Stimulated activated naive B cell treated with anti-CD40 and anti-IgM and Interleukin-4, amounts not matched to agents 10 μg/mL and 1 μg/mL and 100 μg/mL, for 72 hours (primary cell): ENCODE measurements at regions not wholly inside any gene's neighbourhood (a gene's known extent, or its start where the extent isn't known, plus 50 kb on each side); places are given as distances from the start of the nearest gene placed in this dataset.
"Not testable (repeated sequence)": the region's sequence is repeated elsewhere in the genome, so short reads cannot be mapped to it uniquely, and the experiment has no call there.

Source experiments
- ATAC-seq, 2 donors: fragments of 150-1000 bp; cut with Tn5 transposase; replicated peaks; 2 replicates each; pipeline ENCODE4 v1.10.0; 2021; ENCODE audit warnings: moderate library complexity in 1 of 2
- DNase-seq: peaks from one replicate; pipeline ENCODE4 v3.0.0; 2021
- H3K27ac Mint-ChIP-seq: one replicate; pipeline ENCODE4 v1.8.0; 2022; ENCODE audit warnings: mild to moderate bottlenecking, mixed read lengths
- H3K27me3 Mint-ChIP-seq, 2 donors: one replicate each; pipeline ENCODE4 v1.8.0; 2022; ENCODE audit warnings: mixed read lengths in 2 of 2
- H3K36me3 Mint-ChIP-seq, 2 donors: one replicate each; pipeline ENCODE4 v1.8.0; 2022; ENCODE audit warnings: mixed read lengths in 2 of 2, mild to moderate bottlenecking in 1 of 2
- H3K4me1 Mint-ChIP-seq, 2 donors: one replicate each; pipeline ENCODE4 v1.8.0; 2022; ENCODE audit warnings: mixed read lengths in 2 of 2, mild to moderate bottlenecking in 1 of 2
- H3K4me3 Mint-ChIP-seq, 2 donors: one replicate each; pipeline ENCODE4 v1.8.0; 2022; ENCODE audit warnings: mild to moderate bottlenecking in 2 of 2, mixed read lengths in 2 of 2, moderate library complexity in 1 of 2
- H3K9me3 Mint-ChIP-seq, 2 donors: one replicate each; pipeline ENCODE4 v1.8.0; 2022; ENCODE audit warnings: mixed read lengths in 2 of 2, mild to moderate bottlenecking in 1 of 2

- Mint-ChIP-seq H3K9me3 (no peaks in the 10 kb centered on the region), H3K36me3 (peaks cover 3 to 5% of the 10 kb centered on the region in 2 donors), H3K4me1 (no peaks in the 10 kb centered on the region), H3K27me3 (no peaks in the 10 kb centered on the region), H3K4me3 (no peak overlapping the region), H3K27ac (no peak overlapping the region)
- DNase-seq: no peak
- peak; percentile 62 to 74 for ATAC-seq
Measured at GRCh38 chr7:66522518-66522917, 106.2 kb upstream of the KCTD7 start.

GRCh38 chr7:66523409-66523808 is 105.3 kb upstream of the KCTD7 start:
- Mint-ChIP-seq H3K27ac (peak overlapping the region; percentile 37), H3K27me3 (no peaks in the 10 kb centered on the region), H3K4me1 (no peaks in the 10 kb centered on the region), H3K9me3 (no peaks in the 10 kb centered on the region), H3K4me3 (no peak overlapping the region), H3K36me3 (peaks cover 3 to 5% of the 10 kb centered on the region in 2 donors)
- ATAC-seq (no peak), DNase-seq (no peak)

GRCh38 chr7:66524738-66525137 is 103.9 kb upstream of the KCTD7 start:
- no peak overlapping the region for H3K4me3 Mint-ChIP-seq
- H3K4me1 Mint-ChIP-seq: peaks cover 0 to 2% of the 10 kb centered on the region in 2 donors
- peaks cover 7 to 14% of the 10 kb centered on the region in 2 donors for H3K36me3 Mint-ChIP-seq
- DNase-seq (no peak), ATAC-seq (no peak)
- no peaks in the 10 kb centered on the region for H3K27me3 Mint-ChIP-seq
- no peaks in the 10 kb centered on the region for H3K9me3 Mint-ChIP-seq
- peak overlapping the region; percentile 10 for H3K27ac Mint-ChIP-seq

GRCh38 chr7:66526782-66527181 is 101.9 kb upstream of the KCTD7 start:
- not testable (repeated sequence) for ATAC-seq, DNase-seq, H3K27me3 Mint-ChIP-seq, H3K4me1 Mint-ChIP-seq, H3K27ac Mint-ChIP-seq, H3K9me3 Mint-ChIP-seq, H3K4me3 Mint-ChIP-seq
- peaks cover 12 to 19% of the 10 kb centered on the region in 2 donors for H3K36me3 Mint-ChIP-seq

GRCh38 chr7:66528652-66529051 is 100.0 kb upstream of the KCTD7 start:
- H3K9me3 Mint-ChIP-seq: no peaks in the 10 kb centered on the region
- H3K4me3 Mint-ChIP-seq: no peak overlapping the region
- DNase-seq: no peak
- peaks cover 0 to 2% of the 10 kb centered on the region in 2 donors for H3K4me1 Mint-ChIP-seq
- ATAC-seq: no peak
- H3K27ac Mint-ChIP-seq: peak overlapping the region; percentile 16
- H3K36me3 Mint-ChIP-seq: peaks cover 12 to 23% of the 10 kb centered on the region in 2 donors
- H3K27me3 Mint-ChIP-seq: no peaks in the 10 kb centered on the region

GRCh38 chr7:66529883-66530610 is 98.6 kb upstream of the KCTD7 start:
- peaks cover 0 to 2% of the 10 kb centered on the region in 2 donors for H3K4me1 Mint-ChIP-seq
- no peaks in the 10 kb centered on the region for H3K27me3 Mint-ChIP-seq
- DNase-seq: no peak
- peaks cover 8 to 31% of the 10 kb centered on the region in 2 donors for H3K36me3 Mint-ChIP-seq
- no peak overlapping the region for H3K4me3 Mint-ChIP-seq
- no peak overlapping the region for H3K27ac Mint-ChIP-seq
- no peaks in the 10 kb centered on the region for H3K9me3 Mint-ChIP-seq
- ATAC-seq: no peak

GRCh38 chr7:66535414-66536329 is 93.0 kb upstream of the KCTD7 start:
- DNase-seq: no peak
- no peak overlapping the region for H3K27ac Mint-ChIP-seq
- H3K27me3 Mint-ChIP-seq: no peaks in the 10 kb centered on the region
- no peak for ATAC-seq
- no peak overlapping the region for H3K4me3 Mint-ChIP-seq
- H3K9me3 Mint-ChIP-seq: no peaks in the 10 kb centered on the region
- H3K36me3 Mint-ChIP-seq: peaks cover 10 to 13% of the 10 kb centered on the region in 2 donors
- H3K4me1 Mint-ChIP-seq: peaks cover 0 to 2% of the 10 kb centered on the region in 2 donors

GRCh38 chr7:66537380-66537779 is 91.3 kb upstream of the KCTD7 start:
- peaks cover 0 to 4% of the 10 kb centered on the region in 2 donors for H3K4me1 Mint-ChIP-seq
- DNase-seq (no peak), ATAC-seq (no peak)
- no peaks in the 10 kb centered on the region for H3K9me3 Mint-ChIP-seq
- peak overlapping the region; percentile 42 for H3K27ac Mint-ChIP-seq
- no peaks in the 10 kb centered on the region for H3K27me3 Mint-ChIP-seq
- no peak overlapping the region for H3K4me3 Mint-ChIP-seq
- H3K36me3 Mint-ChIP-seq: peaks cover 19 to 22% of the 10 kb centered on the region in 2 donors

GRCh38 chr7:66537876-66538275 is 90.8 kb upstream of the KCTD7 start:
- no peak overlapping the region for H3K4me3 Mint-ChIP-seq
- no peaks in the 10 kb centered on the region for H3K9me3 Mint-ChIP-seq
- ATAC-seq: no peak
- no peak overlapping the region for H3K27ac Mint-ChIP-seq
- H3K36me3 Mint-ChIP-seq: peaks cover 23 to 24% of the 10 kb centered on the region in 2 donors
- peaks cover 0 to 4% of the 10 kb centered on the region in 2 donors for H3K4me1 Mint-ChIP-seq
- no peaks in the 10 kb centered on the region for H3K27me3 Mint-ChIP-seq
- DNase-seq: no peak

GRCh38 chr7:66539264-66539623 is 89.4 kb upstream of the KCTD7 start:
- Mint-ChIP-seq H3K36me3 (peaks cover 27 to 30% of the 10 kb centered on the region in 2 donors), H3K9me3 (no peaks in the 10 kb centered on the region), H3K27ac (peak overlapping the region; percentile 78), H3K4me1 (peaks cover 0 to 4% of the 10 kb centered on the region in 2 donors), H3K27me3 (no peaks in the 10 kb centered on the region), H3K4me3 (no peak overlapping the region)
- DNase-seq: no peak
- ATAC-seq: no peak

- Mint-ChIP-seq H3K27ac (no peak overlapping the region), H3K4me3 (no peak overlapping the region), H3K27me3 (no peaks in the 10 kb centered on the region)
Measured at GRCh38 chr7:66539902-66540375, 88.7 kb upstream of the KCTD7 start.

GRCh38 chr7:66542049-66542448 is 86.6 kb upstream of the KCTD7 start:
- peaks cover 0 to 4% of the 10 kb centered on the region in 2 donors for H3K4me1 Mint-ChIP-seq
- DNase-seq: no peak
- H3K27ac Mint-ChIP-seq: no peak overlapping the region
- H3K36me3 Mint-ChIP-seq: peaks cover 32 to 35% of the 10 kb centered on the region in 2 donors
- no peak overlapping the region for H3K4me3 Mint-ChIP-seq
- no peaks in the 10 kb centered on the region for H3K9me3 Mint-ChIP-seq
- no peak for ATAC-seq
- H3K27me3 Mint-ChIP-seq: no peaks in the 10 kb centered on the region

More at GRCh38 chr7:66539902-66540375, 88.7 kb upstream of the KCTD7 start:
- H3K4me1 Mint-ChIP-seq: peaks cover 0 to 4% of the 10 kb centered on the region in 2 donors
- no peak for DNase-seq
- H3K36me3 Mint-ChIP-seq: peaks cover 25 to 31% of the 10 kb centered on the region in 2 donors
- no peak for ATAC-seq
- no peaks in the 10 kb centered on the region for H3K9me3 Mint-ChIP-seq

GRCh38 chr7:66542528-66543269 is 86.0 kb upstream of the KCTD7 start:
- no peak overlapping the region for H3K4me3 Mint-ChIP-seq
- no peaks in the 10 kb centered on the region for H3K9me3 Mint-ChIP-seq
- DNase-seq (no peak), ATAC-seq (peak in 1 of 2 donors; percentile 20)
- peaks cover 0 to 4% of the 10 kb centered on the region in 2 donors for H3K4me1 Mint-ChIP-seq
- H3K27me3 Mint-ChIP-seq: no peaks in the 10 kb centered on the region
- peak overlapping the region; percentile 81 for H3K27ac Mint-ChIP-seq
- H3K36me3 Mint-ChIP-seq: peaks cover 29 to 33% of the 10 kb centered on the region in 2 donors

GRCh38 chr7:66549466-66549865 is 79.2 kb upstream of the KCTD7 start:
- H3K36me3 Mint-ChIP-seq: peaks cover 36 to 49% of the 10 kb centered on the region in 2 donors
- H3K27ac Mint-ChIP-seq: peak overlapping the region; percentile 51
- H3K27me3 Mint-ChIP-seq: no peaks in the 10 kb centered on the region
- no peaks in the 10 kb centered on the region for H3K9me3 Mint-ChIP-seq
- no peak for DNase-seq
- no peak overlapping the region for H3K4me3 Mint-ChIP-seq
- ATAC-seq: no peak
- no peaks in the 10 kb centered on the region for H3K4me1 Mint-ChIP-seq
